ENCODE measurements at regions not wholly inside any gene's neighbourhood (a gene's known extent, or its start where the extent isn't known, plus 50 kb on each side); places are given as distances from the start of the nearest gene placed in this dataset.
"Not testable (repeated sequence)": the region's sequence is repeated elsewhere in the genome, so short reads cannot be mapped to it uniquely, and the experiment has no call there.

GRCh38 chr13:75993241-75993640, 357.1 kb downstream of the LMO7 start:
- no peak for DNase-seq

GRCh38 chr13:75986818-75987217, 350.7 kb downstream of the LMO7 start:
- DNase-seq, result no peak

DNA sequence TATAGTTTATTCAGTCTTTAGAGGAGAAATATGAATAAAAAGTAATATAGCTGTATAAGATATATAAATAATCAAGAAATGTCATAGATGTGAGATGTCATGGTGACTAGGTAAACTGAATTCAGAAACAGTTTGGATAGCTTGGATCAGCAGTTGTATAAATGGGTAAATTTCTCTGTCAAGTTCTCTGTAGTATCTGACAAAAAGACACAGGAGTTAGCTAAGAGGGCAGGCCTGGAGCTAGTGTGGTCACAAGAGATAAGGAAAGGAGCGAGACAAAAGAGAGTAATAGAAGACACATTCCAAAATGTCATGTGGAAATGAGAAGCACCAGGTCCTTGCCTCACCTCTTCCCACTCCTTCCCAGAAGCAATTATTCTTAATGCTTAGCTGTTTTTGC, 349.0 kb downstream of the LMO7 start:
- no peak for DNase-seq

- no peak for DNase-seq
Observed at GRCh38 chr13:75978818-75979217, 342.7 kb downstream of the LMO7 start.

- DNase-seq, result no peak
Observed at GRCh38 chr13:75968103-75968838, 332.1 kb downstream of the LMO7 start.

- no peak for DNase-seq
Observed at GRCh38 chr13:75963302-75963701, 327.2 kb downstream of the LMO7 start.

DNA sequence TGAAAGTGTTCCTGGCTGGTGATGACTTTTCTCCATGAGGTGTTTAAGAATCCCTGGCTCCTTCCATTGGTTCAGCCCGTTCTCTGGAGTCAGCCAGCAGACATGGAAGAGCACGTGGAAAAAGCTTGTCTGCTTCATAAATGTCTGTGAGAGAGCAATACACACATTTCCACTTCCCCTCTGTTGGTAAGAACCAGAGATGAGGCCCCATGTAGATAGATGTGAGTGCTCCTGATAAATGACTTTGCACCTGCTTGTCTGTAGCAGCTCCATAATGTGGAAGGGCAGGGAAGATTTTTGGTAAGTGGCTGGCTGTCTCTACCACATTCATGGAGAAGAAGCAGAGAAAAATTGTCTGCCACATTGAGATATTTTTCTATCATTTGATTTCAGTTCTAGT, 325.8 kb downstream of the LMO7 start:
- DNase-seq, result no peak

- DNase-seq, result no peak
Observed at GRCh38 chr13:75960538-75960994, 324.4 kb downstream of the LMO7 start.

- DNase-seq, result no peak
Observed at GRCh38 chr13:75959861-75960481, 323.8 kb downstream of the LMO7 start.

DNA sequence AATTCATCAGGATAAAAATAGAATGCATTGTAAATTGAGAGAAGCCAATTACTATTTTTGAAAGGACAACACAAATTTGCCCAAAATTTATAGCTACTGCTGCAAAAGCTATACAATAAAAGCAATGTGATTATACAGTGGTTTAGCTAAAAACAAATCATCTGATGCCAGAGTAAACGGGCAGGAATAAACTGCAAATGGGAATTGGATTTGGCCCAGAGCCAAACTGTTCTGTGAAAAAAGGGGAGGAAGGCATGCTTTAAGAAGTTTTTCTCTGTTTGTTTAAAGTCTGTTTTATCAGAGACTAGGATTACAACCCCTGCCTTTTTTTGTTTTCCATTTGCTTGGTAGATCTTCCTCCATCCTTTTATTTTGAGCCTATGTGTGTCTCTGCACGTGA, 317.5 kb downstream of the LMO7 start:
- DNase-seq, result not testable (repeated sequence)

- DNase-seq, result no peak
Observed at GRCh38 chr13:75947448-75947847, 311.3 kb downstream of the LMO7 start.

GRCh38 chr13:75946536-75947284, 310.6 kb downstream of the LMO7 start:
- no peak for DNase-seq

- DNase-seq, result no peak
Observed at GRCh38 chr13:75945841-75946482, 309.8 kb downstream of the LMO7 start.

DNA sequence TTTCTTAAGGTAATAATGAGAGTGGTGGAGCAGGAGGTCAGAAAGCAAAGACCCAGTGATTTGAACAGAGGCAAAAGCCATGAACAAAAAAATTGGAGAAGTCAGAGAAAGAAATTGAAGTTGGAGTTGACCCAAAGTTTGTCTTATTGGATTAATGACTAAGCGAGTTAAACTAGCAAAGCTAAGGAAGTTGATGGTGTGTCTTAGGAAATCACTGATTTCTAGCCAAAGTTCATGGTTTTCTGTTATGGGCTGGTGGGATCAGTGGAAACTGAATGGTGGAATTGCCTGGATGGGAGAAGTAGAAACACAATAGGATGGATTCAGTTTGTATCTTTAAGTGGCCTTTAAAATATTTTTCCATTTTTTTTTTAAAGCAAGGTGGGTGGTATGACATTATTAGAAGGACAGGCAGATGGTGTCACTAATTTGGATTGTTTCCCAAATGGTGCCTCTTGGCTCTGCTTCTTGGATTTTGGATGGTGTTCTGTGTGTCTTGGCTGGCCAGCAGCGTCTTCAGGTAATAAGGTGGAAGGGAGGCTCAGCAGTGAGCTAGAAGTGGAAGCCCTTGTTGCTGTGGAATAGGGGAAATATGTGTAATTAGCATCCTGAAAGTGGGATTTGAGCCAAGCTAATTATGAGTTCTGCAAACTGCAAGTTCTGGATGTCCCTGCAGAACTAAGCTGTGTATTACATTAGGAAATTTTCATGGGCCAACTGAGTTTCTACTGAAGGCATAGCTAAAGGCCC, 302.9 kb downstream of the LMO7 start:
- no peak for DNase-seq

- no peak for DNase-seq
Observed at GRCh38 chr13:75936791-75937190, 300.7 kb downstream of the LMO7 start.

GRCh38 chr13:75935805-75936204, 299.7 kb downstream of the LMO7 start:
- DNase-seq, result no peak

GRCh38 chr13:75934889-75935288, 298.8 kb downstream of the LMO7 start:
- no peak for DNase-seq

- DNase-seq, result no peak
Observed at GRCh38 chr13:75932636-75933035, 296.5 kb downstream of the LMO7 start.

DNA sequence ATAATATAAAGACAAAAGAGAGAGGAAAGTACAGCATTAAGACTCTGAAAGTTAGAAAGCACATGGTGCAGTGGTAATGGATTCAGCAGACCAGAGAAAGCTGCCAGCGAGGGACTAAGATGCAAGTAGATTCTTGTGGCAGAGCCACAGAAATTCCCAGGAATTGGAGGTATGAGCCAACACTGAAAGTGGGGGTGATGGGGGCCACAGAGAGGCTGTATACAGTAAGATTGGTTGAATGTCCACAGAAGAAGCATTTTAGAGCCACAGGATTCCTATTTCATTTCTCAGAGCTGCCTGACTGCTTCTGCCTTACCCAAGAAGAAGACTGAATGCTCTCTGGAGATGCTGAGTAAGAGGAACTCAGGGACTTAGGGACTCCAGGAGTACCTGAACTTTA, 295.0 kb downstream of the LMO7 start:
- no peak for DNase-seq

GRCh38 chr13:75929076-75929475, 292.9 kb downstream of the LMO7 start:
- no peak for DNase-seq

GRCh38 chr13:75927183-75927669, 291.1 kb downstream of the LMO7 start:
- no peak for DNase-seq

DNA sequence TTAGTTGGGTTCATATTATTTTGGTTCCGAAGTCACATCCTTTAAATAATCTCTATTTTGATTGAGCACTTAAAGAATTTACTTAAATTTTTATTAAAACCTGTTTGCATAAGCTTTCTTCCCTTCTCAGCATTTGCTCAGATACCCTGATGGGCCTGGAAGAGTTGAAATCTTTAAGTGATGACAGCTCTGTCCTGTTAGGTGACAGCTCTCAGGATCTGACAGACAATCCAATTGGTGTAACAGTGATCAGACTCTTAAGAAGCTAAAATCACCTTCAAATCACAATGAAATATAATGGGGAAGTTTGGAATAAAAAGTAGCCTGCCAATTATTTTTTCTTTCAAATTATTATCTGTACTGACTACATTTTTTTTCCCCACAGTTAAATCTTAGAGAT, 284.4 kb downstream of the LMO7 start:
- no peak for DNase-seq
